Neural progenitor cell (in vitro differentiated cells): ENCODE measurements at regions not wholly inside any gene's neighbourhood (a gene's known extent, or its start where the extent isn't known, plus 50 kb on each side); places are given as distances from the start of the nearest gene placed in this dataset.
"Not testable (repeated sequence)": the region's sequence is repeated elsewhere in the genome, so short reads cannot be mapped to it uniquely, and the experiment has no call there.

Source experiments
- DNase-seq: peaks from one replicate; pipeline ENCODE4 v3.0.0-alpha.2; 2016; ENCODE audit warnings: low spot score
- H2AFZ ChIP-seq: fragments of 200-600 bp; sonication (generic); replicated peaks from 2 replicates; pipeline ENCODE4 v1.6.1; 2016; ENCODE audit warnings: antibody characterized with exemption
- H3F3A ChIP-seq: fragments of 200-600 bp; sonication (generic); 2 replicates; pipeline ENCODE4 v1.6.1; 2016; ENCODE audit warnings: antibody characterized with exemption, low read depth
- H3K27ac ChIP-seq: fragments of 200-600 bp; sonication (generic); 2 replicates; pipeline ENCODE4 v1.5.1; 2016; ENCODE audit warnings: mild to moderate bottlenecking
- H3K27me3 ChIP-seq: fragments of 200-600 bp; sonication (generic); 2 replicates; pipeline ENCODE4 v1.6.1; 2016; ENCODE audit warnings: mild to moderate bottlenecking, moderate library complexity
- H3K36me3 ChIP-seq: fragments of 200-600 bp; sonication (generic); 2 replicates; pipeline ENCODE4 v1.5.1; 2016
- H3K4me1 ChIP-seq: fragments of 200-600 bp; sonication (generic); 2 replicates; pipeline ENCODE4 v1.6.1; 2016; ENCODE audit warnings: mixed run types
- H3K4me2 ChIP-seq: fragments of 200-600 bp; sonication (generic); 2 replicates; pipeline ENCODE4 v1.6.1; 2016
- H3K4me3 ChIP-seq: fragments of 200-600 bp; sonication (generic); 2 replicates; pipeline ENCODE4 v1.5.1; 2016
- H3K79me2 ChIP-seq: fragments of 200-600 bp; sonication (generic); 2 replicates; pipeline ENCODE4 v1.6.1; 2016; ENCODE audit warnings: low read depth
- H3K9ac ChIP-seq: fragments of 200-600 bp; sonication (generic); 2 replicates; pipeline ENCODE4 v1.6.1; 2016
- H3K9me3 ChIP-seq: fragments of 200-600 bp; sonication (generic); 2 replicates; pipeline ENCODE4 v1.5.1; 2016; ENCODE audit warnings: low read depth
- H4K20me1 ChIP-seq: fragments of 200-600 bp; sonication (generic); 2 replicates; pipeline ENCODE4 v1.6.1; 2016; ENCODE audit warnings: low read depth
- H3K27ac Mint-ChIP-seq: 3 replicates; pipeline ENCODE4 v1.8.0; 2021; ENCODE audit warnings: mixed read lengths
- H3K27me3 Mint-ChIP-seq: 2 replicates; pipeline ENCODE4 v1.8.0; 2022; ENCODE audit warnings: low read depth, mild to moderate bottlenecking, inconsistent platforms, moderate library complexity, mixed read lengths; ENCODE audit not compliant: insufficient read depth
- H3K36me3 Mint-ChIP-seq: 3 replicates; pipeline ENCODE4 v1.8.0; 2021; ENCODE audit warnings: mixed read lengths
- H3K4me1 Mint-ChIP-seq: 3 replicates; pipeline ENCODE4 v1.8.0; 2021; ENCODE audit warnings: mixed read lengths
- H3K4me3 Mint-ChIP-seq: 3 replicates; pipeline ENCODE4 v1.8.0; 2021; ENCODE audit warnings: mild to moderate bottlenecking, moderate library complexity, mixed read lengths
- H3K9me3 Mint-ChIP-seq: 3 replicates; pipeline ENCODE4 v1.8.0; 2020; ENCODE audit warnings: mixed read lengths
- CTCF ChIP-seq: fragments of 200-600 bp; sonication (generic); IDR thresholded peaks from 2 replicates; pipeline ENCODE4 v1.5.1; 2017; ENCODE audit warnings: antibody characterized with exemption, mild to moderate bottlenecking
- EZH2 ChIP-seq: fragments of 200-600 bp; sonication (generic); IDR thresholded peaks from 2 replicates; pipeline ENCODE4 v1.6.1; 2017; ENCODE audit warnings: antibody characterized with exemption, mild to moderate bottlenecking, moderate library complexity
- EZH2phosphoT487 ChIP-seq: fragments of 200-600 bp; sonication (generic); IDR thresholded peaks from 2 replicates; pipeline ENCODE4 v1.6.1; 2017; ENCODE audit warnings: antibody characterized with exemption

- Histone ChIP-seq H3K4me2 (peak overlapping the region; percentile 79), H3K9ac (no peak overlapping the region)
These were observed 125.8 kb downstream of the MRPL14 start for GRCh38 chr6:44001318-44002066.

GRCh38 chr6:44000164-44000842, 126.9 kb downstream of the MRPL14 start:
- H3K9ac ChIP-seq: no peak overlapping the region
- no peaks in the 10 kb centered on the region for H3K36me3 ChIP-seq
- H3K27me3 Mint-ChIP-seq: peaks cover 13% of the 10 kb centered on the region
- peak overlapping the region; percentile 74 for H3K27ac Mint-ChIP-seq
- H3K4me1 Mint-ChIP-seq: peaks cover 48% of the 10 kb centered on the region
- peaks cover 10% of the 10 kb centered on the region for H3K27me3 ChIP-seq
- peaks cover 8% of the 10 kb centered on the region for H3K9me3 Mint-ChIP-seq
- no peak overlapping the region for H3K4me2 ChIP-seq
- H3K4me3 ChIP-seq: no peak overlapping the region
- no peaks in the 10 kb centered on the region for H3K79me2 ChIP-seq
- no peak overlapping the region for H2AFZ ChIP-seq
- no peak for TF ChIP-seq CTCF
- TF ChIP-seq EZH2phosphoT487: no peak
- TF ChIP-seq EZH2: no peak
- peaks cover 30% of the 10 kb centered on the region for H3F3A ChIP-seq
- no peaks in the 10 kb centered on the region for H3K9me3 ChIP-seq
- peaks cover 7% of the 10 kb centered on the region for H3K36me3 Mint-ChIP-seq
- H3K4me3 Mint-ChIP-seq: no peak overlapping the region
- peaks cover 32% of the 10 kb centered on the region for H3K4me1 ChIP-seq
- no peak for DNase-seq
- no peaks in the 10 kb centered on the region for H4K20me1 ChIP-seq
- no peak overlapping the region for H3K27ac ChIP-seq

More at GRCh38 chr6:44001318-44002066, 125.8 kb downstream of the MRPL14 start:
- Histone ChIP-seq H3K79me2 (no peaks in the 10 kb centered on the region), H3K9me3 (no peaks in the 10 kb centered on the region), H3K27ac (peak overlapping the region; percentile 74), H3K4me1 (peaks cover 40% of the 10 kb centered on the region), H3K27me3 (peaks cover 10% of the 10 kb centered on the region), H3K36me3 (no peaks in the 10 kb centered on the region), H3K4me3 (peak overlapping the region; percentile 40), H2AFZ (no peak overlapping the region), H4K20me1 (no peaks in the 10 kb centered on the region), H3F3A (peaks cover 30% of the 10 kb centered on the region)
- peak; percentile 76 for DNase-seq
- H3K4me1 Mint-ChIP-seq: peaks cover 58% of the 10 kb centered on the region
- H3K27ac Mint-ChIP-seq: peak overlapping the region; percentile 78
- H3K27me3 Mint-ChIP-seq: peaks cover 11% of the 10 kb centered on the region
- peak overlapping the region; percentile 75 for H3K4me3 Mint-ChIP-seq
- TF ChIP-seq CTCF (peak; percentile 61), EZH2 (no peak), EZH2phosphoT487 (no peak)
- H3K9me3 Mint-ChIP-seq: peaks cover 8% of the 10 kb centered on the region
- peaks cover 7% of the 10 kb centered on the region for H3K36me3 Mint-ChIP-seq

DNA sequence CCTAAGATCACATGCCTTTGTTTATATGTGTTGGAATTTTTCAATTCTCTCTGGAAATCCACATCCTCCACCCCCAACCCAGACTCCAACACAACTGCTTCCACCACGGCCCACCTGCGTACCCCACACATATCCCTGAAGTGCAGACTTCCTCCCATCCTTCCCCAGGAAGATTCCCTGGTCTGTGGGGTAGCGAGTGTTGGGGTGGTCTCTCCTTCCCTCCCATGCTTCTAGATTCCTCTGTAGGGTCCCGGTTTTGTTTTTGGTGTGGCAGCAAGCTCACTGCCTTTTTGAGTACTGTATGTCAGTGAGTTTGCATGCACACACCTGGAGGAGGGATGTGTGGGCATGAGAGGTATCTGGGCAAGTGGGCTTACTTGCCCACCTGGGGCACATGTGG, 127.6 kb downstream of the MRPL14 start:
- Histone ChIP-seq H3K4me2 (no peak overlapping the region), H3K9me3 (no peaks in the 10 kb centered on the region), H3K27ac (no peak overlapping the region), H2AFZ (no peak overlapping the region), H3F3A (peaks cover 30% of the 10 kb centered on the region), H3K27me3 (peaks cover 10% of the 10 kb centered on the region), H4K20me1 (no peaks in the 10 kb centered on the region), H3K79me2 (no peaks in the 10 kb centered on the region), H3K4me3 (no peak overlapping the region), H3K36me3 (no peaks in the 10 kb centered on the region), H3K4me1 (peaks cover 30% of the 10 kb centered on the region), H3K9ac (no peak overlapping the region)
- H3K9me3 Mint-ChIP-seq: peaks cover 8% of the 10 kb centered on the region
- H3K4me1 Mint-ChIP-seq: peaks cover 42% of the 10 kb centered on the region
- TF ChIP-seq EZH2 (no peak), EZH2phosphoT487 (no peak), CTCF (no peak)
- peaks cover 7% of the 10 kb centered on the region for H3K36me3 Mint-ChIP-seq
- H3K27me3 Mint-ChIP-seq: peaks cover 13% of the 10 kb centered on the region
- H3K27ac Mint-ChIP-seq: peak overlapping the region; percentile 59
- peak overlapping the region; percentile 38 for H3K4me3 Mint-ChIP-seq
- no peak for DNase-seq

- not testable (repeated sequence) for H3K36me3 Mint-ChIP-seq, H4K20me1 ChIP-seq, DNase-seq, H3K9ac ChIP-seq, H3K4me3 Mint-ChIP-seq, H3K4me3 ChIP-seq, H3K36me3 ChIP-seq, H3K27me3 ChIP-seq, H3K79me2 ChIP-seq, H3K27ac ChIP-seq, H2AFZ ChIP-seq, H3K4me2 ChIP-seq, H3K9me3 ChIP-seq, H3K9me3 Mint-ChIP-seq
- peaks cover 22% of the 10 kb centered on the region for H3F3A ChIP-seq
- H3K4me1 Mint-ChIP-seq: peaks cover 43% of the 10 kb centered on the region
- H3K4me1 ChIP-seq: peaks cover 25% of the 10 kb centered on the region
- peak overlapping the region; percentile 99 for H3K27ac Mint-ChIP-seq
- peaks cover 12% of the 10 kb centered on the region for H3K27me3 Mint-ChIP-seq
These were observed 128.5 kb downstream of the MRPL14 start for GRCh38 chr6:43998592-43999243.

GRCh38 chr6:43997990-43998585, 129.2 kb downstream of the MRPL14 start:
- not testable (repeated sequence) for H3K79me2 ChIP-seq, H4K20me1 ChIP-seq, H3K27ac ChIP-seq, H3K9me3 ChIP-seq, H3K4me3 Mint-ChIP-seq, H3K4me2 ChIP-seq, H2AFZ ChIP-seq, H3K36me3 ChIP-seq, H3K9ac ChIP-seq, H3K4me3 ChIP-seq, DNase-seq, H3K9me3 Mint-ChIP-seq, H3K36me3 Mint-ChIP-seq, H3K27me3 ChIP-seq
- H3F3A ChIP-seq: peaks cover 16% of the 10 kb centered on the region
- H3K4me1 ChIP-seq: peaks cover 19% of the 10 kb centered on the region
- Mint-ChIP-seq H3K27ac (peak overlapping the region; percentile 99), H3K4me1 (peaks cover 39% of the 10 kb centered on the region), H3K27me3 (peaks cover 11% of the 10 kb centered on the region)
